Mesenchymal stem cell (in vitro differentiated cells and primary cell): ENCODE measurements at regions not wholly inside any gene's neighbourhood (a gene's known extent, or its start where the extent isn't known, plus 50 kb on each side); places are given as distances from the start of the nearest gene placed in this dataset.

ENCODE experiments used
- DNase-seq: peaks from one replicate; pipeline ENCODE4 v3.0.0-alpha.2; 2013
- H2AFZ ChIP-seq: one replicate; pipeline ENCODE4 v1.6.1; 2013; ENCODE audit warnings: low read depth, mild to moderate bottlenecking, control low read depth, inconsistent platforms, low read length, moderate library complexity
- H2AK5ac ChIP-seq: 2 replicates; pipeline ENCODE4 v1.6.1; 2013; ENCODE audit warnings: low read length, moderate library complexity, mild to moderate bottlenecking, inconsistent platforms; ENCODE audit not compliant: severe bottlenecking
- H2BK120ac ChIP-seq: one replicate; pipeline ENCODE4 v1.6.1; 2013; ENCODE audit warnings: low read depth, mild to moderate bottlenecking, inconsistent platforms, low read length, moderate library complexity
- H2BK12ac ChIP-seq, 2 experiments: one replicate each; pipeline ENCODE4 v1.6.1; 2013; ENCODE audit warnings: inconsistent platforms in 2 of 2, low read length in 2 of 2, mild to moderate bottlenecking in 2 of 2, moderate library complexity in 2 of 2, control low read depth in 1 of 2
- H2BK15ac ChIP-seq: one replicate; pipeline ENCODE4 v1.6.1; 2013; ENCODE audit warnings: mild to moderate bottlenecking, low read depth, inconsistent platforms; ENCODE audit not compliant: poor library complexity, severe bottlenecking
- H2BK5ac ChIP-seq: 2 replicates; pipeline ENCODE4 v1.6.1; 2013; ENCODE audit warnings: low read depth, mild to moderate bottlenecking, low read length, control low read depth, inconsistent platforms; ENCODE audit not compliant: poor library complexity, severe bottlenecking
- H3K14ac ChIP-seq, 2 experiments: one replicate each; pipeline ENCODE4 v1.6.1; 2013; ENCODE audit warnings: inconsistent platforms in 2 of 2, low read length in 2 of 2, control low read depth in 1 of 2, mild to moderate bottlenecking in 1 of 2, moderate library complexity in 1 of 2
- H3K18ac ChIP-seq, 2 experiments: one replicate each; pipeline ENCODE4 v1.6.1; 2013; ENCODE audit warnings: inconsistent platforms in 2 of 2, low read length in 2 of 2, control low read depth in 1 of 2, low read depth in 1 of 2, mild to moderate bottlenecking in 1 of 2
- H3K23ac ChIP-seq, 2 experiments: one replicate each; pipeline ENCODE4 v1.6.1; 2013; ENCODE audit warnings: inconsistent platforms in 2 of 2, low read length in 2 of 2, mild to moderate bottlenecking in 2 of 2, moderate library complexity in 2 of 2, control low read depth in 1 of 2
- H3K27ac ChIP-seq: 2 replicates; pipeline ENCODE4 v1.5.1; 2013; ENCODE audit warnings: mild to moderate bottlenecking, moderate library complexity, low read length, control low read depth, inconsistent platforms; ENCODE audit not compliant: poor library complexity, severe bottlenecking
- H3K27me3 ChIP-seq, 2 experiments: 2 replicates each; pipeline versions ENCODE4 v1.6.1 to v1.7.0; 2013; ENCODE audit warnings: low read length in 2 of 2, mild to moderate bottlenecking in 2 of 2, moderate library complexity in 2 of 2, control low read depth in 1 of 2, inconsistent platforms in 1 of 2; ENCODE audit not compliant: control insufficient read depth in 1 of 2, insufficient read depth in 1 of 2
- H3K36me3 ChIP-seq, 2 experiments: 2 replicates each; pipeline versions ENCODE4 v1.6.1 to v1.7.0; 2013; ENCODE audit warnings: low read length in 2 of 2, control low read depth in 1 of 2, inconsistent platforms in 1 of 2, low read depth in 1 of 2, mild to moderate bottlenecking in 1 of 2; ENCODE audit not compliant: insufficient read depth in 2 of 2, control insufficient read depth in 1 of 2
- H3K4ac ChIP-seq, 2 experiments: one replicate each; pipeline ENCODE4 v1.6.1; 2013; ENCODE audit warnings: inconsistent platforms in 2 of 2, low read length in 2 of 2, mild to moderate bottlenecking in 2 of 2, moderate library complexity in 2 of 2, control low read depth in 1 of 2, low read depth in 1 of 2
- H3K4me1 ChIP-seq: 2 replicates; pipeline ENCODE4 v1.6.1; 2013; ENCODE audit warnings: low read depth, low read length, control low read depth; ENCODE audit not compliant: control insufficient read depth, insufficient read depth
- H3K4me2 ChIP-seq: 2 replicates; pipeline ENCODE4 v1.6.1; 2013; ENCODE audit warnings: low read length, mild to moderate bottlenecking, inconsistent platforms; ENCODE audit not compliant: poor library complexity, severe bottlenecking
- H3K4me3 ChIP-seq, 2 experiments: 2 replicates each; pipeline versions ENCODE4 v1.5.1 to v1.7.0; 2013; ENCODE audit warnings: low read length in 2 of 2, mild to moderate bottlenecking in 2 of 2, control low read depth in 1 of 2, low read depth in 1 of 2; ENCODE audit not compliant: insufficient read depth in 1 of 2
- H3K79me1 ChIP-seq: replicated peaks from 2 replicates; pipeline ENCODE4 v1.6.1; 2013; ENCODE audit warnings: mild to moderate bottlenecking, control low read depth, low read length, inconsistent platforms; ENCODE audit not compliant: poor library complexity, severe bottlenecking
- H3K9ac ChIP-seq: 2 replicates; pipeline ENCODE4 v1.7.0; 2013; ENCODE audit warnings: mild to moderate bottlenecking, low read length, moderate library complexity
- H3K9me3 ChIP-seq: 2 replicates; pipeline ENCODE4 v1.7.0; 2013; ENCODE audit warnings: mild to moderate bottlenecking, low read length; ENCODE audit not compliant: control insufficient read depth
- H4K8ac ChIP-seq: one replicate; pipeline ENCODE4 v1.6.1; 2013; ENCODE audit warnings: inconsistent platforms, mild to moderate bottlenecking, low read length, moderate library complexity
- H4K91ac ChIP-seq: one replicate; pipeline ENCODE4 v1.6.1; 2013; ENCODE audit warnings: mild to moderate bottlenecking, low read length, inconsistent platforms
- WGBS: methylation state at CpG from one replicate; pipeline ENCODE4 v1.1.7; 2013; ENCODE audit warnings: mixed read lengths; 5-methylcytosine and 5-hydroxymethylcytosine counted together

DNA sequence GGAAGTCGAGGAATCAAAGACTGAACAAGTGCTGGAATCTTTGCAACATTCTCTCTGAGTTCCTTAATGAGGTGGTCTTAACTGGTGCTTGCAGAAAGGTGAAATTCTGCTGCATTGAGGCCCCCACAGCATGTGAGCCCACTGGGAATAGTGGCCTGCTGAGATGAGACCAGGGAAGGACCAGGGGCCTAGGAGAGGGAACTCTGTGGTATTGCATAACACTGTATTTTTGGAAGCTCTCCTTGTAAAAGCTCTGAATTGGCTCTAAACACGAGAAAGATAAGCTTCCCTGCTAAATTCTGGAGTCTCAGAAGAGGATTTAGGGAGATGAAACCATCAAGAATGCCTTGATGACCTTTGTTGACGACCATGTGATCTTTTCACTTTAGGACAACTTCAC is 100.4 kb upstream of the TSC22D1 start:
- no peak overlapping the region for H2AK5ac ChIP-seq
- no peak overlapping the region for H2AFZ ChIP-seq
- H3K27me3 ChIP-seq = no peaks in the 10 kb centered on the region
- no peaks in the 10 kb centered on the region for H3K9me3 ChIP-seq
- H3K4me3 ChIP-seq = no peak overlapping the region
- no peak overlapping the region for H3K4me2 ChIP-seq
- H3K9ac ChIP-seq = no peak overlapping the region
- no peak overlapping the region for H3K4ac ChIP-seq
- no peak overlapping the region for H2BK15ac ChIP-seq
- H3K14ac ChIP-seq = no peak overlapping the region
- H3K18ac ChIP-seq = no peak overlapping the region
- H4K91ac ChIP-seq = no peak overlapping the region
- no peaks in the 10 kb centered on the region for H3K36me3 ChIP-seq
- H2BK5ac ChIP-seq = no peak overlapping the region
- H3K79me1 ChIP-seq = no peaks in the 10 kb centered on the region
- DNase-seq = no peak
- H3K4me1 ChIP-seq = no peaks in the 10 kb centered on the region
- 79% methylated on average over 2 of the region's 3 CpGs for WGBS
- no peak overlapping the region for H4K8ac ChIP-seq
- H2BK120ac ChIP-seq = no peak overlapping the region
- no peak overlapping the region for H3K27ac ChIP-seq
- no peak overlapping the region for H2BK12ac ChIP-seq
- no peak overlapping the region for H3K23ac ChIP-seq

DNA sequence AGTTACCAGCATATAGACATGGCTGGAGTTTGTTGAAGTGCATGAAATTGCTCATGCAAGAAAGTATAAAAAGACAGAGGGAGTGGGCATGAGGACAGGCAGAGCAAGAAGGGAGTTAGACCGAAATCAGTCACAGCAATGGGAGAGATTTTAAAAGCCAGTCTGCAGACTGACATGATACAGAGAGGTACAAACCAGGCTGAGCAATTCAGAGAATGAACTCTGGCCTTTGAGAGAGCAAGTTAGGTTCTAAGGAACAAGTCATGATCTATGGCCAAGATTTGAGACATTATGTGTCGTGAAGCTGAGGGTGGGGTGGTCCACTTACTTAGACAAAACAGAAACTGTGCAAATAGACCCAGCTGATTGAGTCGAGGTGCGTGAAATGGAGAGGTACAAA is 93.4 kb upstream of the TSC22D1 start:
- H3K4me2 ChIP-seq = no peak overlapping the region
- H2BK15ac ChIP-seq = no peak overlapping the region
- no peak overlapping the region for H2BK5ac ChIP-seq
- H3K9me3 ChIP-seq = no peaks in the 10 kb centered on the region
- no peak overlapping the region for H3K9ac ChIP-seq
- 92% methylated on average over 4 of the region's 4 CpGs for WGBS
- no peak overlapping the region for H2BK12ac ChIP-seq
- no peaks in the 10 kb centered on the region for H3K27me3 ChIP-seq
- no peak overlapping the region for H3K18ac ChIP-seq
- no peak overlapping the region for H3K27ac ChIP-seq
- no peaks in the 10 kb centered on the region for H3K79me1 ChIP-seq
- no peak overlapping the region for H2AK5ac ChIP-seq
- no peak overlapping the region for H2BK120ac ChIP-seq
- H3K4ac ChIP-seq = no peak overlapping the region
- H3K23ac ChIP-seq = no peak overlapping the region
- no peaks in the 10 kb centered on the region for H3K36me3 ChIP-seq
- peaks cover 7% of the 10 kb centered on the region for H3K4me1 ChIP-seq
- no peak overlapping the region for H4K8ac ChIP-seq
- H4K91ac ChIP-seq = no peak overlapping the region
- no peak overlapping the region for H2AFZ ChIP-seq
- DNase-seq = no peak
- no peak overlapping the region for H3K14ac ChIP-seq
- H3K4me3 ChIP-seq = no peak overlapping the region

DNA sequence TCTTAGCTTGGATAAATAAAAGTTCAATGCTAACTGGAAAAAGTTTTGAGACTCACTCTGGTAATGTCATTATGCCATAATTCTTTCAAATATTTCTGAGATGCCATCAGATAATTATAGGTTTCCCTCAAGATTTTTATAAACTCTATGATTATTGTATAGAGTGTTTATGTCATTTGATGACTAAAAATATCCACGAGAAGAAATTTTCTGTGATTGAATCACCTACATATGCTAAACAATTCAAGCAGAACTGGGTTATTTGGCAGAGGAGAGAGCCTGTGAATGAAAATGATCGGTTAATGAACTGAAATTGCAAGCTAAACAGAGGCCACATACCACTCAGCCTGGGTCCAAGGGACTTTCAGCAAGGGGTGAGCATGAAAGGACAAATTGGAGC is 92.6 kb upstream of the TSC22D1 start:
- Histone ChIP-seq H3K14ac (no peak overlapping the region), H2AK5ac (no peak overlapping the region), H3K9me3 (no peaks in the 10 kb centered on the region), H2BK5ac (no peak overlapping the region), H3K4me3 (no peak overlapping the region), H3K18ac (peak overlapping the region in 1 of 2 experiments; percentile 26), H3K27me3 (no peaks in the 10 kb centered on the region), H3K79me1 (no peaks in the 10 kb centered on the region), H2BK15ac (no peak overlapping the region), H3K4ac (no peak overlapping the region), H3K23ac (no peak overlapping the region), H2AFZ (no peak overlapping the region), H4K91ac (no peak overlapping the region), H3K4me2 (no peak overlapping the region), H3K9ac (peak overlapping the region; percentile 58), H2BK120ac (no peak overlapping the region), H4K8ac (no peak overlapping the region), H2BK12ac (no peak overlapping the region), H3K36me3 (no peaks in the 10 kb centered on the region), H3K4me1 (peaks cover 7% of the 10 kb centered on the region), H3K27ac (no peak overlapping the region)
- 55% methylated on average over 1 of the region's 2 CpGs for WGBS
- DNase-seq = peak; percentile 50

DNA sequence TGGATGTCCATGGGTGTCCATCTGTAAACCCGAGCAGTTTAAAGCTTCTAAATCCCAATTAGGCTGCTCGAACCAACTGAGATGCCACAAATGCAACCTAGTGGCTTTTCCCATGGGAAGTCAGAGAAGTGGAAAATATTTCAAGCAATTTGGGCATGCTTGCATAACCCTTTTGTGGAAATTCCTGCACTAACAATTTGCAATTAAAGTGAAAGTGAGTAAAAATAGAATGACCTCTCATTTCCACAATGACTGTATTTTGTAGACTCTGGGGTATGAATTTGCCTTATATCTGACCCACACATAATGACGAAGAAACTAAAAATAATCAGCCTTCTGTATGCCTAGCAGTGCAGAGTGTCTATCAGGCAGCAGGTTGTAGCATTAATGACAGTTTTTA is 91.8 kb upstream of the TSC22D1 start:
- no peak overlapping the region for H2BK15ac ChIP-seq
- H3K14ac ChIP-seq = no peak overlapping the region
- H3K27me3 ChIP-seq = no peaks in the 10 kb centered on the region
- H3K9ac ChIP-seq = peak overlapping the region; percentile 58
- H3K4me2 ChIP-seq = peak overlapping the region; percentile 38
- H2BK12ac ChIP-seq = no peak overlapping the region
- no peak overlapping the region for H3K4ac ChIP-seq
- H2BK5ac ChIP-seq = no peak overlapping the region
- no peaks in the 10 kb centered on the region for H3K36me3 ChIP-seq
- H2BK120ac ChIP-seq = no peak overlapping the region
- no peaks in the 10 kb centered on the region for H3K9me3 ChIP-seq
- no peak overlapping the region for H3K27ac ChIP-seq
- H3K4me3 ChIP-seq = peak overlapping the region in 1 of 2 experiments; percentile 44
- H2AK5ac ChIP-seq = no peak overlapping the region
- H3K79me1 ChIP-seq = no peaks in the 10 kb centered on the region
- WGBS = 82% methylated on average over 3 of the region's 3 CpGs
- no peak overlapping the region for H4K91ac ChIP-seq
- H2AFZ ChIP-seq = no peak overlapping the region
- H4K8ac ChIP-seq = no peak overlapping the region
- peaks cover 7% of the 10 kb centered on the region for H3K4me1 ChIP-seq
- H3K18ac ChIP-seq = no peak overlapping the region
- DNase-seq = peak; percentile 74
- H3K23ac ChIP-seq = no peak overlapping the region
